H1 (cell line): ENCODE measurements at regions not wholly inside any gene's neighbourhood (a gene's known extent, or its start where the extent isn't known, plus 50 kb on each side); places are given as distances from the start of the nearest gene placed in this dataset.

Experiments used
- CBX5 ChIP-seq: fragments of 300-800, 300-1000 bp; sonication (generic); IDR thresholded peaks from 2 replicates; pipeline ENCODE4 v1.7.1; 2016; ENCODE audit warnings: antibody characterized with exemption, low read length, low read depth
- CBX8 ChIP-seq: fragments of 300-800, 300-1000 bp; sonication (generic); IDR thresholded peaks from 2 replicates; pipeline ENCODE4 v1.7.1; 2016; ENCODE audit warnings: low read depth, low read length, borderline replicate concordance
- CHD1 ChIP-seq: IDR thresholded peaks from 2 replicates; pipeline ENCODE4 v1.6.1; 2012; ENCODE audit warnings: low read depth, low read length, improper control_type of control experiment
- CHD2 ChIP-seq: IDR thresholded peaks from 2 replicates; pipeline ENCODE4 v1.6.1; 2012; ENCODE audit warnings: low read length, improper control_type of control experiment
- FOSL1 ChIP-seq: IDR thresholded peaks from 2 replicates; pipeline ENCODE4 v1.6.1; 2011; ENCODE audit warnings: mild to moderate bottlenecking, low read depth, low read length, moderate library complexity; ENCODE audit not compliant: insufficient read depth
- POLR2AphosphoS5 ChIP-seq: IDR thresholded peaks from 2 replicates; pipeline ENCODE4 v1.6.1; 2011; ENCODE audit warnings: low read depth, low read length
- SRF ChIP-seq: IDR thresholded peaks from 2 replicates; pipeline ENCODE4 v1.6.1; 2011; ENCODE audit warnings: mild to moderate bottlenecking, low read depth, low read length, moderate library complexity
- TAF1 ChIP-seq: IDR thresholded peaks from 2 replicates; pipeline ENCODE4 v1.6.1; 2011; ENCODE audit warnings: mild to moderate bottlenecking, low read depth, low read length
- TCF12 ChIP-seq: IDR thresholded peaks from 2 replicates; pipeline ENCODE4 v1.6.1; 2011; ENCODE audit warnings: low read depth, mild to moderate bottlenecking, low read length
- TF ChIP-seq, protein P1 (sequence below), 3 experiments: IDR thresholded peaks; 1 replicate in 2 of 3; 2 replicates in 1 of 3; pipeline versions ENCODE4 v1.5.1 to v1.6.1; 2011; ENCODE audit warnings: low read length in 3 of 3, mild to moderate bottlenecking in 3 of 3, inconsistent platforms in 2 of 3, low read depth in 1 of 3, moderate library complexity in 1 of 3; ENCODE audit not compliant: insufficient read depth in 1 of 3; ENCODE audit errors: control extremely low read depth in 1 of 3

DNA sequence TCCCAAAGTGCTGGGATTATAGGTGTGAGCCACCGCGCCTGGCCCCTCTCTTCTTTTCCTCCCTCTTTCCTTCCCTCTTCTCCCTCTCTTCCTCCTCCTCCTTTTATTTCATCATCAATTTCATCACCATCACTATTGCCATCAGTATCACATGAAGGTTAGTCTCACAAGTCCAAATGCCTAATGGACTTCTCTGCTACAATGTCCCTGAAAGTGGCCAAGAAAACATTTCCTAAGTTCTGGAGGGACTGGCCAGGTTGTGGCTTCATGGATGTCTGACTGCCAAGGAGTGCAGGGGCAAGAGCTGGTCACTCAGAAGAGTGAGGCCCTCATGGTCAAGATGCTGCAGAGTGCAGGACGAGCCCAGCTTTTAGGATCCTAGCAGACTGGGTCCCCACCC lies 97.6 kb downstream of the SYNE3 start:
- TF ChIP-seq CHD2 = no peak
- no peak for TF ChIP-seq TCF12
- no peak for TF ChIP-seq CBX5
- TF ChIP-seq CBX8 = no peak
- TF ChIP-seq, protein P1, sequence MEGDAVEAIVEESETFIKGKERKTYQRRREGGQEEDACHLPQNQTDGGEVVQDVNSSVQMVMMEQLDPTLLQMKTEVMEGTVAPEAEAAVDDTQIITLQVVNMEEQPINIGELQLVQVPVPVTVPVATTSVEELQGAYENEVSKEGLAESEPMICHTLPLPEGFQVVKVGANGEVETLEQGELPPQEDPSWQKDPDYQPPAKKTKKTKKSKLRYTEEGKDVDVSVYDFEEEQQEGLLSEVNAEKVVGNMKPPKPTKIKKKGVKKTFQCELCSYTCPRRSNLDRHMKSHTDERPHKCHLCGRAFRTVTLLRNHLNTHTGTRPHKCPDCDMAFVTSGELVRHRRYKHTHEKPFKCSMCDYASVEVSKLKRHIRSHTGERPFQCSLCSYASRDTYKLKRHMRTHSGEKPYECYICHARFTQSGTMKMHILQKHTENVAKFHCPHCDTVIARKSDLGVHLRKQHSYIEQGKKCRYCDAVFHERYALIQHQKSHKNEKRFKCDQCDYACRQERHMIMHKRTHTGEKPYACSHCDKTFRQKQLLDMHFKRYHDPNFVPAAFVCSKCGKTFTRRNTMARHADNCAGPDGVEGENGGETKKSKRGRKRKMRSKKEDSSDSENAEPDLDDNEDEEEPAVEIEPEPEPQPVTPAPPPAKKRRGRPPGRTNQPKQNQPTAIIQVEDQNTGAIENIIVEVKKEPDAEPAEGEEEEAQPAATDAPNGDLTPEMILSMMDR (IDR thresholded peaks at IDR 0.05; ENCODE audit: control extremely low read depth in 1 of 3, insufficient read depth in 1 of 3, low read depth in 1 of 3, low read length in 3 of 3) = no peak
- TF ChIP-seq CHD1 = no peak
- no peak for TF ChIP-seq POLR2AphosphoS5
- TF ChIP-seq TAF1 = no peak
- TF ChIP-seq SRF = no peak
- no peak for TF ChIP-seq FOSL1
